DMS 273 (cell line): ENCODE measurements at regions not wholly inside any gene's neighbourhood (a gene's known extent, or its start where the extent isn't known, plus 50 kb on each side); places are given as distances from the start of the nearest gene placed in this dataset.
"Not testable (repeated sequence)": the region's sequence is repeated elsewhere in the genome, so short reads cannot be mapped to it uniquely, and the experiment has no call there.

Experiments used
- DNase-seq: peaks from one replicate; lab custom pipeline; 2025; ENCODE audit not compliant: unreplicated experiment; lab: John Stamatoyannopoulos, UW

- DNase-seq = no peak
Measured at GRCh38 chr7:48813472-48813871, 110.9 kb upstream of the CDC14C start.

- no peak for DNase-seq
Measured at GRCh38 chr7:48822138-48822537, 102.2 kb upstream of the CDC14C start.

GRCh38 chr7:48832303-48832845 is 92.0 kb upstream of the CDC14C start:
- no peak for DNase-seq

GRCh38 chr7:48837266-48837665 is 87.1 kb upstream of the CDC14C start:
- DNase-seq = no peak

- DNase-seq = no peak
Measured at GRCh38 chr7:48839108-48839507, 85.2 kb upstream of the CDC14C start.

- no peak for DNase-seq
Measured at GRCh38 chr7:48841739-48842138, 82.6 kb upstream of the CDC14C start.

GRCh38 chr7:48847917-48848316 is 76.4 kb upstream of the CDC14C start:
- no peak for DNase-seq

- not testable (repeated sequence) for DNase-seq
Measured at GRCh38 chr7:48860447-48860846, 63.9 kb upstream of the CDC14C start.

- no peak for DNase-seq
Measured at GRCh38 chr7:48868916-48869315, 55.4 kb upstream of the CDC14C start.

- no peak for DNase-seq
Measured at GRCh38 chr7:48872548-48872947, 51.8 kb upstream of the CDC14C start.
